ENCODE measurements at regions not wholly inside any gene's neighbourhood (a gene's known extent, or its start where the extent isn't known, plus 50 kb on each side); places are given as distances from the start of the nearest gene placed in this dataset.
A peak's percentile ranks its signal among the peaks of the same experiment; 100 is the strongest.

- peak; percentile 9 for DNase-seq (ENCODE audit: extremely low read depth, low read depth)
- no peak overlapping the region for H3K4me3 ChIP-seq (replicated peaks; ENCODE audit: low read depth, low read length)
Observed at GRCh38 chr5:53335115-53335514, 145.3 kb upstream of the FST start.

DNA sequence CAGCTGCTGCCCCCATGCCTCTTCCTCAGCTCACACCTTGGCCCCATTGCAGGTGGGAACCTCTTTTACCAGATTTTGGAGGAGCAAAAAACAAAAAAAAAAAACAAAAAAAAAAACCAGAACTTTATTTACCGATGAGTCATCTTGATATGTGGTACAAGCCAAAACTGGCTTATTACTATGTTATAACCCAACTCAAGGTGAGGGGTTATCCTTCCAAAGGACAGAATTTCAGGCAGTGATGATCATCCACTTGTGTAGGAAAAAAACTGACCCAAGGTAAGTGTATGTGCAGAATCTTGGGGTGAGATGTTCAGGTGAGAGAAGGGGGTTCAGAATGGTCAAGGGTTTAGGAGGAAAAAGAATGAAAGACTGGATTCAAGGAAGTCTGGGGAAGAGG lies 142.6 kb upstream of the FST start:
- H3K4me3 ChIP-seq (replicated peaks; ENCODE audit: low read depth, low read length): no peak overlapping the region
- no peak for TF ChIP-seq CTCF (IDR thresholded peaks at IDR 0.05; ENCODE audit: low read depth, low read length, missing control alignments)
- DNase-seq (ENCODE audit: extremely low read depth, low read depth): no peak

More at GRCh38 chr5:53335115-53335514, 145.3 kb upstream of the FST start:
- TF ChIP-seq CTCF (IDR thresholded peaks at IDR 0.05; ENCODE audit: low read depth, low read length, missing control alignments): peak; percentile 45

- no peak overlapping the region for H3K4me3 ChIP-seq (replicated peaks; ENCODE audit: low read depth, low read length)
- no peak for TF ChIP-seq CTCF (IDR thresholded peaks at IDR 0.05; ENCODE audit: low read depth, low read length, missing control alignments)
- DNase-seq (ENCODE audit: extremely low read depth, low read depth): no peak
Observed at GRCh38 chr5:53338971-53339370, 141.5 kb upstream of the FST start.

DNA sequence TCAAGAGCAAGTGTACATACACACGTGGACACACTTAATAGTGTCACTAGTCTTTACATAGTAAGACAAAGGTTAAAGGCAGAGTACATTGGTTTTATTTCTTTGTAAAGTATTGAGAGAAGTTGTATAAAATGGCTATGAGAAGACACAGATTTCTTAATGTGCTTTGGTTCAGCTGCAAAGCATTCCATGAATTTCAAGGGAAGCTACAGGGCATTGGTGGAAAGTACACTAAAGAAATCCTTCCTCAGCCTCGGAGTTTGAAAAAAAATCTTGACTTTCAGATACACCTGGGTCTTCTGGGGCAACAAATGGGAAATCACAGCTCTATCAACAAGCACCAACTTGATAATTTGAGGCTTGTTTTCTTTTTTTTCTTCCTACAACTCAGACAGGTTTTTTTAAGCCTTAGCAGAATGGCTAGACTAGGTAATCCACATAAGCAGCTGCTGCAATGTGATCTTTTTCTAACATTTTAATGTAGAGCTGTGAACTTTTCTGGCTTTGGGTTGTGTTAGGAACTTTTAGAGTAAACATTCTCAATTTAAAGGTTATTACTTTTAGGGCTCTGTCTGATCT lies 140.4 kb upstream of the FST start:
- no peak for TF ChIP-seq CTCF (IDR thresholded peaks at IDR 0.05; ENCODE audit: low read depth, low read length, missing control alignments)
- H3K4me3 ChIP-seq (replicated peaks; ENCODE audit: low read depth, low read length): no peak overlapping the region
- no peak for DNase-seq (ENCODE audit: extremely low read depth, low read depth)

GRCh38 chr5:53340956-53341750 lies 139.3 kb upstream of the FST start:
- H3K4me3 ChIP-seq (replicated peaks; ENCODE audit: low read depth, low read length): no peak overlapping the region
- DNase-seq (ENCODE audit: extremely low read depth, low read depth): no peak
- no peak for TF ChIP-seq CTCF (IDR thresholded peaks at IDR 0.05; ENCODE audit: low read depth, low read length, missing control alignments)

DNA sequence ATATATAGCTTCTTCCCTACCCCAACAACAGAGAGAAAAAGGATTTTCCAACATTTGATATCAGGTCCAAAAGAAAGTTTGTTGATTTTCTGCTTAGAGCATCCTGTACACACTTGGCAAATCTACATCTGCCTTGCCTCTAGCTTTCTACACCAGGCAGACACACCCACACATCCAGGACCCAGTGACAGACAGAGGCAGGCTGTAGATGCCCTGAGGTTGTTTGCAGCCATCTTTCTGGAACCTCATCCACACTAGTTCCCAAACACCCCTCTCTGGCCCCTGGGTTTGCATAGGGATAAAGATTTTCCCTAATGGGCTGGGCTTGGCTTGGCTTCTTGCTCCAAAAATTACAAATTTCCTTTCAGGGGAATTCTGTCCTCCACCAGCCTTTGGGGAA lies 138.2 kb upstream of the FST start:
- TF ChIP-seq CTCF (IDR thresholded peaks at IDR 0.05; ENCODE audit: low read depth, low read length, missing control alignments): no peak
- no peak overlapping the region for H3K4me3 ChIP-seq (replicated peaks; ENCODE audit: low read depth, low read length)
- no peak for DNase-seq (ENCODE audit: extremely low read depth, low read depth)
